ENCODE measurements at regions not wholly inside any gene's neighbourhood (a gene's known extent, or its start where the extent isn't known, plus 50 kb on each side); places are given as distances from the start of the nearest gene placed in this dataset.

DNA sequence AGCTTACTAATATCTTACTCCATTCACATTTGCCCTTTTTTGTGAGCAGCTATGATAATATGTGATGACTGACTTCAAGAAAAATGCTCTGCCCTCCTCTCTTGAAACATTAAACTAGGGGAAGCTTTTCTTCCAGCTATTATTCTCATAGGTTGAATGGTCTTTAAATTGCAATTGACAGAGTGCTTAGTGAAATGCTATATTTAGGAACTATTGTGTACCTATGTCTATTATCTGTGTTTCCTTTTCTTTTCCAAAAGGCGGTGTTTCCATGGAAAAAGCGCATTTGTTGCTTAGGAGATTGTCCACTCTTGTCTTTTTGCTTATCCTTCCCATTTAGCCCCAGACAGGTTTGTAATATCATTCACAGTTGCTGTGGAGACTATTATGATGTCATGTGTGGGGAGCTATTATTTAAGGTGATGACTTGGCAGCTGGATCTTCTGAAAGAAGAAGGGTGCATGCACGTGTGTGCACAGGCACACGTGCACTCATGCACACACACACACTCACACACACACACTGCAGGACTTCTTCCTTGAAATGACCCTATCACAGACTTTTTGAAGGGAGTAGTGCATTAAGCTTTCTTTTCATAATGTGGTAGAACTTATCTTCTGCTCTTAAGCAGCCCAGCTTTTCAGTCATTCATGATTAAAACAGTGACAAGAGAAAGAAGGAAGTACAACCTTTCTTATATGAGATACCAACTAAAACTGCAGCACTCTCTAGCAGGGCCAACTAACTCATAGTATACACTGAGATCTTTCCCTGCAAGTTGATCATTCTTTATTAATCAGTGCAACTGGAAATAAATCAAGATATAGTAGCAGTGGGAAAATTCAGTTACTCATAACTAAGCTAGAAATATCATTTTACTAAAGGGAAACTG lies 340.8 kb upstream of the MTNR1B start:
- TF ChIP-seq, protein P1, sequence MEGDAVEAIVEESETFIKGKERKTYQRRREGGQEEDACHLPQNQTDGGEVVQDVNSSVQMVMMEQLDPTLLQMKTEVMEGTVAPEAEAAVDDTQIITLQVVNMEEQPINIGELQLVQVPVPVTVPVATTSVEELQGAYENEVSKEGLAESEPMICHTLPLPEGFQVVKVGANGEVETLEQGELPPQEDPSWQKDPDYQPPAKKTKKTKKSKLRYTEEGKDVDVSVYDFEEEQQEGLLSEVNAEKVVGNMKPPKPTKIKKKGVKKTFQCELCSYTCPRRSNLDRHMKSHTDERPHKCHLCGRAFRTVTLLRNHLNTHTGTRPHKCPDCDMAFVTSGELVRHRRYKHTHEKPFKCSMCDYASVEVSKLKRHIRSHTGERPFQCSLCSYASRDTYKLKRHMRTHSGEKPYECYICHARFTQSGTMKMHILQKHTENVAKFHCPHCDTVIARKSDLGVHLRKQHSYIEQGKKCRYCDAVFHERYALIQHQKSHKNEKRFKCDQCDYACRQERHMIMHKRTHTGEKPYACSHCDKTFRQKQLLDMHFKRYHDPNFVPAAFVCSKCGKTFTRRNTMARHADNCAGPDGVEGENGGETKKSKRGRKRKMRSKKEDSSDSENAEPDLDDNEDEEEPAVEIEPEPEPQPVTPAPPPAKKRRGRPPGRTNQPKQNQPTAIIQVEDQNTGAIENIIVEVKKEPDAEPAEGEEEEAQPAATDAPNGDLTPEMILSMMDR (IDR thresholded peaks at IDR 0.05) = no peak
- TF ChIP-seq POLR2A (IDR thresholded peaks at IDR 0.05) (no peak), POLR2AphosphoS5 (IDR thresholded peaks at IDR 0.05) (no peak)

Data from upper lobe of left lung (tissue), 4 donors.